ENCODE measurements at regions not wholly inside any gene's neighbourhood (a gene's known extent, or its start where the extent isn't known, plus 50 kb on each side); places are given as distances from the start of the nearest gene placed in this dataset.

- no peak for FAIRE-seq
- CTCF ChIA-PET (ENCODE audit: partially characterized antibody): interaction anchor here (0.9 to 50.4 kb wide), 2 partner anchors 32 to 339 kb away, joined by 3 to 984 read pairs; no protein-coding TSS in a partner anchor
Observed at GRCh38 chr1:18539171-18539570, 58.4 kb downstream of the KLHDC7A start.

More at GRCh38 chr1:18539171-18539570, 58.4 kb downstream of the KLHDC7A start:
- Histone ChIP-seq H3K4me2 (ENCODE audit: insufficient read depth in 1 of 2, low read depth in 2 of 2, low read length in 2 of 2) (no peak overlapping the region), H2AFZ (ENCODE audit: low read length) (no peak overlapping the region), H3K4me3 (ENCODE audit: extremely low read depth in 1 of 4, insufficient read depth in 2 of 4, low read depth in 3 of 4, low read length in 4 of 4) (no peak overlapping the region), H3K27me3 (replicated peaks in 1 of 4; ENCODE audit: control insufficient read depth in 3 of 4, extremely low read depth in 1 of 4, insufficient read depth in 3 of 4, low read length in 3 of 4) (peaks cover 0 to 5% (median 0%) of the 10 kb centered on the region in 4 experiments; a peak in 4 of 7 replicates), H2AK5ac (ENCODE audit: low read depth, low read length) (no peak overlapping the region), H2BK20ac (ENCODE audit: low read length) (peak overlapping the region; percentile 72; the same call in 1 of the 2 replicates), H4K8ac (ENCODE audit: extremely low read depth, insufficient read depth, low read length) (no peak overlapping the region), H2BK5ac (ENCODE audit: low read depth, low read length) (no peak overlapping the region), H3K4me1 (replicated peaks in 1 of 4; ENCODE audit: control insufficient read depth in 3 of 4, insufficient read depth in 4 of 4, low read length in 3 of 4) (peaks cover 0 to 4% (median 2%) of the 10 kb centered on the region in 4 experiments; a peak in 4 of 7 replicates), H3K14ac (ENCODE audit: insufficient read length) (no peak overlapping the region), H3K9me3 (ENCODE audit: insufficient read depth in 2 of 2, low read depth in 1 of 2, low read length in 1 of 2) (peaks cover 0 to 6% of the 10 kb centered on the region in 2 experiments; a peak in 1 of 4 replicates), H3K79me2 (ENCODE audit: control insufficient read depth in 1 of 2, insufficient read depth in 2 of 2, low read length in 2 of 2) (no peaks in the 10 kb centered on the region), H3K56ac (replicated peaks; ENCODE audit: insufficient read length, low read depth, low read length) (no peak overlapping the region), H3K4ac (replicated peaks; ENCODE audit: insufficient read length, low read depth, low read length) (no peak overlapping the region), H3K9ac (replicated peaks in 1 of 4; ENCODE audit: extremely low read depth in 1 of 4, low read depth in 3 of 4, low read length in 3 of 4) (no peak overlapping the region), H4K5ac (ENCODE audit: insufficient read length, low read depth, low read length) (no peak overlapping the region), H2BK15ac (ENCODE audit: low read length) (no peak overlapping the region), H2BK12ac (ENCODE audit: low read depth, low read length) (no peak overlapping the region), H3K18ac (ENCODE audit: extremely low read depth, low read length) (no peak overlapping the region), H3K23me2 (ENCODE audit: low read depth, low read length) (no peaks in the 10 kb centered on the region; the same call in 1 of the 2 replicates), H3K27ac (ENCODE audit: low read depth, low read length) (no peak overlapping the region), H3K36me3 (ENCODE audit: control insufficient read depth in 2 of 4, insufficient read depth in 4 of 4, low read length in 3 of 4) (no peaks in the 10 kb centered on the region), H2BK120ac (replicated peaks; ENCODE audit: low read depth, low read length) (no peak overlapping the region), H4K91ac (replicated peaks; ENCODE audit: insufficient read length, low read length) (no peak overlapping the region), H3K79me1 (ENCODE audit: low read depth, low read length) (no peaks in the 10 kb centered on the region), H4K20me1 (replicated peaks in 1 of 2; ENCODE audit: control insufficient read depth in 1 of 2, insufficient read depth in 2 of 2, low read length in 2 of 2) (no peaks in the 10 kb centered on the region), H3K23ac (ENCODE audit: insufficient read length) (no peak overlapping the region)
- DNase-seq (ENCODE audit: low read depth in 1 of 2, low spot score in 2 of 2): peak in 1 of 2 experiments; percentile 27
- TF ChIP-seq KDM1A (IDR thresholded peaks at IDR 0.05; ENCODE audit: borderline replicate concordance, low read length) (0 out of 2 replicates have a peak, but pooled peaks have one; percentile 1), KDM5A (IDR thresholded peaks at IDR 0.05; ENCODE audit: low read length) (no peak)
- WGBS, 2 experiments (ENCODE audit: extremely low coverage in 1 of 2, insufficient coverage in 1 of 2, insufficient read length in 1 of 2, insufficient replicate concordance in 2 of 2, low coverage in 1 of 2, low lambda C conversion rate in 2 of 2, missing lambda C conversion rate in 1 of 2): 83% methylated on average over 4 of the region's 4 CpGs; no CpG with 5 or more reads in 1 of the 2 experiments
- POLR2A ChIA-PET (ENCODE audit: partially characterized antibody): no interaction called here
